Loucy (cell line): ENCODE measurements at regions not wholly inside any gene's neighbourhood (a gene's known extent, or its start where the extent isn't known, plus 50 kb on each side); places are given as distances from the start of the nearest gene placed in this dataset.

Experiments
- EZH2phosphoT487 ChIP-seq: fragments of 200-600 bp; IDR thresholded peaks from 2 replicates; pipeline ENCODE4 v1.6.1; 2018; ENCODE audit warnings: antibody characterized with exemption, mild to moderate bottlenecking, moderate library complexity, borderline replicate concordance
- TF ChIP-seq, protein P1 (sequence below): fragments of 200-600 bp; sonication (generic); conservative IDR thresholded peaks from 2 replicates; pipeline ENCODE4 v1.5.1; 2014; ENCODE audit warnings: mild to moderate bottlenecking, antibody characterized with exemption, low read length

DNA sequence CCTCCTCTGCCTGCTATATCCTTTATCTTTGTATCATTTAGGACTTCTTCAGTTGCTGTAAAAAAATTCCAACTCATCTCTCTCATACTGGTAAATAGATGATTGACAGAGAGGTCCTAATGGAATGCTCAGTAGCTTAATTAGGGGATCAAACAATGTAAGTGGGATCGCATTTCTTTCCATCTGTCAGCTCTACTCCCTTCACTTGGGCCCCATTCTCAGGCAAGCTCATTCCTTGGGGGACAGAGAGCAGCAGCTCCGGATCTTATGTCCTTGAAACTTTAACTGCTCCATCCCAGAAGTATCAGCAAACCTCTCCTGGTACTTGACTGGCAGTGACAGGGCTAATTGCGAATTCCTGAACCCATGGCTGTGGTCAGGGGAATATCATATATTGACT, 146.7 kb downstream of the YTHDC2 start:
- TF ChIP-seq, protein P1, sequence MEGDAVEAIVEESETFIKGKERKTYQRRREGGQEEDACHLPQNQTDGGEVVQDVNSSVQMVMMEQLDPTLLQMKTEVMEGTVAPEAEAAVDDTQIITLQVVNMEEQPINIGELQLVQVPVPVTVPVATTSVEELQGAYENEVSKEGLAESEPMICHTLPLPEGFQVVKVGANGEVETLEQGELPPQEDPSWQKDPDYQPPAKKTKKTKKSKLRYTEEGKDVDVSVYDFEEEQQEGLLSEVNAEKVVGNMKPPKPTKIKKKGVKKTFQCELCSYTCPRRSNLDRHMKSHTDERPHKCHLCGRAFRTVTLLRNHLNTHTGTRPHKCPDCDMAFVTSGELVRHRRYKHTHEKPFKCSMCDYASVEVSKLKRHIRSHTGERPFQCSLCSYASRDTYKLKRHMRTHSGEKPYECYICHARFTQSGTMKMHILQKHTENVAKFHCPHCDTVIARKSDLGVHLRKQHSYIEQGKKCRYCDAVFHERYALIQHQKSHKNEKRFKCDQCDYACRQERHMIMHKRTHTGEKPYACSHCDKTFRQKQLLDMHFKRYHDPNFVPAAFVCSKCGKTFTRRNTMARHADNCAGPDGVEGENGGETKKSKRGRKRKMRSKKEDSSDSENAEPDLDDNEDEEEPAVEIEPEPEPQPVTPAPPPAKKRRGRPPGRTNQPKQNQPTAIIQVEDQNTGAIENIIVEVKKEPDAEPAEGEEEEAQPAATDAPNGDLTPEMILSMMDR = no peak
- TF ChIP-seq EZH2phosphoT487 = no peak
